Activated CD4-positive, alpha-beta memory T cell treated with anti-CD3 and anti-CD28 coated beads for 36 hours (primary cell): ENCODE measurements at regions not wholly inside any gene's neighbourhood (a gene's known extent, or its start where the extent isn't known, plus 50 kb on each side); places are given as distances from the start of the nearest gene placed in this dataset.
"Not testable (repeated sequence)": the region's sequence is repeated elsewhere in the genome, so short reads cannot be mapped to it uniquely, and the experiment has no call there.

ENCODE experiments used
- CTCF ChIA-PET: fragments of 350-600 bp; sonication (Branson Sonifier 250); formaldehyde crosslinking; loops from one replicate; lab custom pipeline; 2021; ENCODE audit warnings: antibody characterized with exemption, inconsistent platforms; lab: Charles Lee
- POLR2A ChIA-PET: fragments of 350-600 bp; sonication (Branson Sonifier 250); formaldehyde crosslinking; loops from one replicate; lab custom pipeline; 2021; ENCODE audit warnings: antibody characterized with exemption; lab: Charles Lee
- DNase-seq: peaks from one replicate; pipeline ENCODE4 v3.0.0-alpha.2; 2020
- H3K27ac Mint-ChIP-seq: one replicate; pipeline ENCODE4 v1.8.0; 2021; ENCODE audit warnings: mixed read lengths
- H3K27me3 Mint-ChIP-seq: one replicate; pipeline ENCODE4 v1.8.0; 2021; ENCODE audit warnings: mixed read lengths
- H3K36me3 Mint-ChIP-seq: one replicate; pipeline ENCODE4 v1.8.0; 2021; ENCODE audit warnings: mixed read lengths
- H3K4me1 Mint-ChIP-seq: one replicate; pipeline ENCODE4 v1.8.0; 2021; ENCODE audit warnings: low read depth, mixed read lengths
- H3K4me3 Mint-ChIP-seq: one replicate; pipeline ENCODE4 v1.8.0; 2021; ENCODE audit warnings: mild to moderate bottlenecking, mixed read lengths
- H3K9me3 Mint-ChIP-seq: one replicate; pipeline ENCODE4 v1.8.0; 2021; ENCODE audit warnings: mixed read lengths
- intact Hi-C: fragments of 100-400 bp; cut with micrococcal nuclease; formaldehyde crosslinking; loops from one replicate; pipeline ENCODE4 v1.15.1; 2023

- H3K4me3 Mint-ChIP-seq, H3K27me3 Mint-ChIP-seq, intact Hi-C loops: not testable (repeated sequence)
These were observed 142.9 kb upstream of the PLGLB2 start for GRCh38 chr2:87604980-87605379.

DNA sequence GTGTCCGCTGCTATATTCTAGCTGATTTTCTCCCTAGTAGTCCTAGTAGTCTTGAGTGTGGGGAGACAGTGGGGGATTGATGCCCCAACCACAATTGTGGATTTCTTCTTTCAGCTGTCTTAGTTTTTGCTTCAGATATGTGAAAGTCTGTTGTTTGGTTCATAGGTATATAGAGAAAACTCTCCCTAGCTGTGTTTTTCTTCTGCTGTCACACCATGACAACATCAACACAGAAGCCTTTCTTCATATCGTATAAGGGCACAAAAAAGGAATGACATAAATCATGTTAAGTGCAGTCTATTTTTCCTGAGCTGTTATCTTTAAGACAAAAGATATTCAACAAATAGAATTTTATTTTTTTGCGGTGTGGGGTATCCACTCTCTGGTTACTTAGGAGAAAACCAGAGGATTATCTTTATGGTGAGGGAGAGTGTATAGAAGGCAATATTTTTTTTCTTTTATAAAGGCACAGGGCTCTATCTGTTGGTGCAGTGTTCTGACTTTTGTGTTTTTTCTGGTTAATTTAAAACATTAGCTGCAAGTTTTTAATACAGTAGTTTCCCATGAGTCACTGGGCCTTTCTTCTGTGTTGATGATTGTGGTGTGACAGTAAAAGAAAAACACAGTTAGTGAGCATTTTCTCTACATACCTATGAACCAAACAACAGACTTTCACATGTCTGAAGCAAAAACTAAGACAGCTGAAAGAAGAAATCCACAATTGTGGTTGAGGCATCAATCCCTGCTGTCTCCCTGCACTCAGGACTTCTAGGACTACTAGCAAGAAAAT, 139.3 kb upstream of the PLGLB2 start:
- intact Hi-C loops, DNase-seq, H3K4me1 Mint-ChIP-seq, H3K4me3 Mint-ChIP-seq, H3K27me3 Mint-ChIP-seq, H3K27ac Mint-ChIP-seq, CTCF ChIA-PET, POLR2A ChIA-PET, H3K9me3 Mint-ChIP-seq, H3K36me3 Mint-ChIP-seq: not testable (repeated sequence)

More at GRCh38 chr2:87604980-87605379, 142.9 kb upstream of the PLGLB2 start:
- H3K36me3 Mint-ChIP-seq, DNase-seq, H3K27ac Mint-ChIP-seq, CTCF ChIA-PET, H3K9me3 Mint-ChIP-seq, H3K4me1 Mint-ChIP-seq, POLR2A ChIA-PET: not testable (repeated sequence)

DNA sequence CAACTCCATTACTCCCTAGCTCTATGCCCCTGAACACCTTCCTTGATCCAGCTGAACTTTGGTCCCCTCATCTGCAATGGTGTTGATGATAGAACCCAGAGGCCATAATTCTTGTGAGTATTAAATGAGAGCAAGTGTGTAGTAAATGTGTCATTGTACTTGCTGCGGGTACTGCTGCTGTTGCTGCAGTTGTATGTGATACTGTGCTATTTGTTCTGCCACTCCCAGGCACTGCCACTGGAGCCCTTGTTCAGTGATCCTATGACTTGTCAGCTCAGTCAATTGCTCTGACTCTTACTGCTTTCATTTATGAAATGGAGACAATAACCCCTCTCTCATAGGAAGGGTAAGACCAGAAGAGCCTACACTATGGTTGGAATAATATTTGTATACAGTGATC, 136.9 kb upstream of the PLGLB2 start:
- H3K9me3 Mint-ChIP-seq, CTCF ChIA-PET, H3K27me3 Mint-ChIP-seq, H3K4me1 Mint-ChIP-seq, DNase-seq, H3K36me3 Mint-ChIP-seq, H3K4me3 Mint-ChIP-seq, H3K27ac Mint-ChIP-seq, POLR2A ChIA-PET, intact Hi-C loops: not testable (repeated sequence)

- CTCF ChIA-PET, H3K4me3 Mint-ChIP-seq, POLR2A ChIA-PET, H3K27me3 Mint-ChIP-seq, H3K27ac Mint-ChIP-seq, DNase-seq, H3K9me3 Mint-ChIP-seq, intact Hi-C loops, H3K4me1 Mint-ChIP-seq, H3K36me3 Mint-ChIP-seq: not testable (repeated sequence)
These were observed 136.5 kb upstream of the PLGLB2 start for GRCh38 chr2:87611416-87611815.

GRCh38 chr2:87611956-87612355, 135.9 kb upstream of the PLGLB2 start:
- H3K4me1 Mint-ChIP-seq, H3K27me3 Mint-ChIP-seq, DNase-seq, H3K27ac Mint-ChIP-seq, intact Hi-C loops, H3K4me3 Mint-ChIP-seq, POLR2A ChIA-PET, H3K36me3 Mint-ChIP-seq, CTCF ChIA-PET, H3K9me3 Mint-ChIP-seq: not testable (repeated sequence)

DNA sequence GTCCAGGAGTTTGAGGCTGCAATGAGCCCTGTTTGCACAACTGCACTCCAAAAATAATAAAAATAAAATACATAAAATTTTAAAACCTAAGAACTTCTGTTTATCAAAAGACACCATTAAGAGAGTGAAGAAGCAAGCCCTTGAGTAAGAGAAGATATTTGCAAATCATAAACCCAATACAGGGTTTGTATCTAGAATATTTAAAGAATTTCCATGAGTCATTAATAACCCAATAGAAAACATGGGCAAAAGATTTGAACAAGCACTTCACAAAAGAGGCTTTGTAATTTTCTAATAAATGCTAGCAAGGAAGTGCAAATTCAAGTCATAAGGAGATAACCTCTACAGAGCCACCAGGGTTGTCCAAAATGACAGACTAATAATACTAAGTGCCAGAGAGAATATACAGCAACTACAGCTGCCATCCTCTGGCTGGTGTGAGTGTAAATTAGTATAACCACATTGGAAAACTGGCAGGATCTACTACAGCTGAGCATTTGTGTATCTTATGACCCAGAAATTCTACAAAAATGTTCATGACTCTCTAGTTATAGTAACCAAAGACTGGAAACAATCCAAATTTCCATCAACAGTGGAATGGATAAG, 133.0 kb upstream of the PLGLB2 start:
- POLR2A ChIA-PET, H3K36me3 Mint-ChIP-seq, intact Hi-C loops, H3K27me3 Mint-ChIP-seq, H3K27ac Mint-ChIP-seq, H3K4me1 Mint-ChIP-seq, H3K9me3 Mint-ChIP-seq, H3K4me3 Mint-ChIP-seq, DNase-seq, CTCF ChIA-PET: not testable (repeated sequence)

GRCh38 chr2:87619121-87619520, 128.8 kb upstream of the PLGLB2 start:
- H3K9me3 Mint-ChIP-seq, intact Hi-C loops, H3K27me3 Mint-ChIP-seq, CTCF ChIA-PET, POLR2A ChIA-PET, H3K4me3 Mint-ChIP-seq, H3K4me1 Mint-ChIP-seq, H3K27ac Mint-ChIP-seq, H3K36me3 Mint-ChIP-seq, DNase-seq: not testable (repeated sequence)

- intact Hi-C loops, H3K4me1 Mint-ChIP-seq, H3K36me3 Mint-ChIP-seq: not testable (repeated sequence)
These were observed 126.7 kb upstream of the PLGLB2 start for GRCh38 chr2:87621139-87621538.

DNA sequence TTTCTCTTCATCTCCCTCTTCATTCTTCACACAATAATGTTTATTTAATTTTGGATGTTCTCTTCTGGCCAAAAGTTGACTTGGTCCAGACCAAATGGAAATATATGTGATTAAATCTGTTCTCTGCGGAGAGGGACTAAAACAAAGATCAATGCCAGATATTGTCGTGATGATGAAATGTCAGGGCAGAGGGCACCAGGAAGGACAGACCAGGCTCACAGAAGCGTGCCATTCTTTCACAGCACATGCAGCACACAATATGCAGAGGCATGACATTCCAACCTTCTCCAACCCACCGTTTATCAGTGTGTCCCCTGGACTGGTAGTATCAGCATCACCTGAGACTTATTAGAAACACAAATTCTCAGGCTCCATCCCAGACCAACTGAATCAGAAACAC, 125.2 kb upstream of the PLGLB2 start:
- intact Hi-C loops, DNase-seq, CTCF ChIA-PET, H3K9me3 Mint-ChIP-seq, H3K4me1 Mint-ChIP-seq, POLR2A ChIA-PET, H3K36me3 Mint-ChIP-seq, H3K4me3 Mint-ChIP-seq, H3K27me3 Mint-ChIP-seq, H3K27ac Mint-ChIP-seq: not testable (repeated sequence)

More at GRCh38 chr2:87621139-87621538, 126.7 kb upstream of the PLGLB2 start:
- H3K27me3 Mint-ChIP-seq, DNase-seq, POLR2A ChIA-PET, CTCF ChIA-PET, H3K4me3 Mint-ChIP-seq, H3K9me3 Mint-ChIP-seq, H3K27ac Mint-ChIP-seq: not testable (repeated sequence)

DNA sequence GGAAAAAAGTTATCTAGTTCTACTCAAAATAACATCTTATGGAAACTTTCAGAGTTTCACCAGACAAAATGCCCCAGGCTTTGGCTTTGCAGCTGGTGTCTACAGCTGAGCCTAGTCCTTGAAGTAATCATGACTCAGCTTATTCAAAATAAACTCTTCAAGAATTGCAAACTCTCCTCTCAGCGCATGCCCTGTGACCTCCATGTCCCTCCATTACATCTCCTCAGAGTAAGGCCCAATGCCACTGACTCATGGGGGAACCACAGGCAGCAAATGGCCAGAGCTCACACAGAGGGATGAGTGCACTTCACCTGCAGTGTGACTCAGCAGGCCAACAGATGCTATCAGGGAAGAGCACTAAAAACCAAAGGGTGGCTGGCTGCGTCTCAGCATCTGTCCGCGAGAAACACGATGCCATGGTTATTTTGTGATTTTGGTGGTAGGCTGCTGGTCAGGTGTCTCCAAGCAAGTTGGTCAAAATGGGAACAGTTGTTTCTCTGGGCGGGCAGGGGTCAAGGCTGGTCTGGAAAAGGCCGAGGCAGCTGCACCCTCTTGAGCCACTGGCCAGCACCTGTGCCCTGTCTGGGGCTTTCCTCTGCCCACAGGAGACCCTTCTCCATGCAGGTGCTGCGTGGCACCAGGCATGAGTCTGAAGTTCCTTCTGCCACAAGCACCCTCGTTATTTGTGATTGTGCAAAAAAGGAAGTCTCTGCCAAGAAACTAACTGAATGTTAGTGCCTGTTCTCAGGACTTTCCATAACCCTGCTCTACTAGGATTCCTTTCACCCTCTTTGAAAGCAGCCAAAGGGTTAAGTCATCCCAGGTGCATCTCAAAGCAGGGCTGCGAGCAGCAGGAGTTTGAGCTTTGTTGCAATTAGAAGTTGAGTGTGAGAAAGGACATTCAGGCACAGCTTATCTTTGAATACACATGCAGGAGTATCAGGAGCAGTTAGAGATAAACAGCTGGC, 118.1 kb upstream of the PLGLB2 start:
- intact Hi-C loops, POLR2A ChIA-PET, H3K4me3 Mint-ChIP-seq, H3K9me3 Mint-ChIP-seq, H3K27me3 Mint-ChIP-seq, CTCF ChIA-PET, H3K36me3 Mint-ChIP-seq, H3K27ac Mint-ChIP-seq: not testable (repeated sequence)
- H3K4me1 Mint-ChIP-seq, result peaks cover 17% of the 10 kb centered on the region
- DNase-seq, result peak; percentile 65

- H3K9me3 Mint-ChIP-seq, H3K36me3 Mint-ChIP-seq, CTCF ChIA-PET, DNase-seq, intact Hi-C loops, H3K4me3 Mint-ChIP-seq, POLR2A ChIA-PET, H3K27me3 Mint-ChIP-seq, H3K27ac Mint-ChIP-seq: not testable (repeated sequence)
- H3K4me1 Mint-ChIP-seq, result peaks cover 21% of the 10 kb centered on the region
These were observed 117.0 kb upstream of the PLGLB2 start for GRCh38 chr2:87630892-87631291.

- H3K4me3 Mint-ChIP-seq, H3K27me3 Mint-ChIP-seq, H3K36me3 Mint-ChIP-seq, intact Hi-C loops, POLR2A ChIA-PET, CTCF ChIA-PET, H3K9me3 Mint-ChIP-seq: not testable (repeated sequence)
- peaks cover 21% of the 10 kb centered on the region for H3K4me1 Mint-ChIP-seq
- peak; percentile 52 for DNase-seq
- H3K27ac Mint-ChIP-seq, result peak overlapping the region; percentile 88
These were observed 116.5 kb upstream of the PLGLB2 start for GRCh38 chr2:87631402-87631801.
